ENCODE measurements at regions not wholly inside any gene's neighbourhood (a gene's known extent, or its start where the extent isn't known, plus 50 kb on each side); places are given as distances from the start of the nearest gene placed in this dataset.
"Not testable (repeated sequence)": the region's sequence is repeated elsewhere in the genome, so short reads cannot be mapped to it uniquely, and the experiment has no call there.

- Histone ChIP-seq H3K27me3 (ENCODE audit: insufficient read depth, poor library complexity, severe bottlenecking) (no peaks in the 10 kb centered on the region), H3K36me3 (ENCODE audit: low read depth) (no peaks in the 10 kb centered on the region), H3K9me3 (ENCODE audit: severe bottlenecking) (no peaks in the 10 kb centered on the region), H3K27ac (ENCODE audit: poor library complexity, severe bottlenecking) (no peak overlapping the region), H3K4me3 (ENCODE audit: severe bottlenecking) (no peak overlapping the region), H3K4me1 (ENCODE audit: insufficient read depth, poor library complexity, severe bottlenecking) (no peaks in the 10 kb centered on the region)
- no peak for ATAC-seq (ENCODE audit: low read depth)
- TF ChIP-seq CTCF (IDR thresholded peaks at IDR 0.05; ENCODE audit: poor library complexity, severe bottlenecking): no peak
- no peak for DNase-seq (ENCODE audit: low spot score)
These were observed 252.3 kb upstream of the ATP10A start for GRCh38 chr15:26115229-26115943.

GRCh38 chr15:26114128-26114527 lies 251.0 kb upstream of the ATP10A start:
- H3K36me3 ChIP-seq (ENCODE audit: low read depth); ATAC-seq (ENCODE audit: low read depth); H3K27me3 ChIP-seq (ENCODE audit: insufficient read depth, poor library complexity, severe bottlenecking); H3K9me3 ChIP-seq (ENCODE audit: severe bottlenecking); H3K27ac ChIP-seq (ENCODE audit: poor library complexity, severe bottlenecking); DNase-seq (ENCODE audit: low spot score); H3K4me1 ChIP-seq (ENCODE audit: insufficient read depth, poor library complexity, severe bottlenecking); H3K4me3 ChIP-seq (ENCODE audit: severe bottlenecking): not testable (repeated sequence)

- Histone ChIP-seq H3K9me3 (ENCODE audit: severe bottlenecking) (no peaks in the 10 kb centered on the region), H3K36me3 (ENCODE audit: low read depth) (no peaks in the 10 kb centered on the region), H3K4me1 (ENCODE audit: insufficient read depth, poor library complexity, severe bottlenecking) (no peaks in the 10 kb centered on the region), H3K4me3 (ENCODE audit: severe bottlenecking) (no peak overlapping the region), H3K27ac (ENCODE audit: poor library complexity, severe bottlenecking) (no peak overlapping the region), H3K27me3 (ENCODE audit: insufficient read depth, poor library complexity, severe bottlenecking) (no peaks in the 10 kb centered on the region)
- no peak for ATAC-seq (ENCODE audit: low read depth)
- no peak for TF ChIP-seq CTCF (IDR thresholded peaks at IDR 0.05; ENCODE audit: poor library complexity, severe bottlenecking)
- DNase-seq (ENCODE audit: low spot score): no peak
These were observed 250.2 kb upstream of the ATP10A start for GRCh38 chr15:26113296-26113695.

- H3K4me1 ChIP-seq (ENCODE audit: insufficient read depth, poor library complexity, severe bottlenecking): no peaks in the 10 kb centered on the region
- ATAC-seq (ENCODE audit: low read depth): no peak
- no peaks in the 10 kb centered on the region; the same call in 1 of the 2 replicates for H3K36me3 ChIP-seq (ENCODE audit: low read depth)
- no peak for TF ChIP-seq CTCF (IDR thresholded peaks at IDR 0.05; ENCODE audit: poor library complexity, severe bottlenecking)
- peaks cover 4% of the 10 kb centered on the region for H3K27me3 ChIP-seq (ENCODE audit: insufficient read depth, poor library complexity, severe bottlenecking)
- no peaks in the 10 kb centered on the region for H3K9me3 ChIP-seq (ENCODE audit: severe bottlenecking)
- DNase-seq (ENCODE audit: low spot score): no peak
- no peak overlapping the region for H3K27ac ChIP-seq (ENCODE audit: poor library complexity, severe bottlenecking)
- H3K4me3 ChIP-seq (ENCODE audit: severe bottlenecking): no peak overlapping the region
These were observed 246.1 kb upstream of the ATP10A start for GRCh38 chr15:26109203-26109602.

GRCh38 chr15:26106556-26106955 lies 243.4 kb upstream of the ATP10A start:
- Histone ChIP-seq H3K9me3 (ENCODE audit: severe bottlenecking) (no peaks in the 10 kb centered on the region), H3K27ac (ENCODE audit: poor library complexity, severe bottlenecking) (no peak overlapping the region), H3K27me3 (ENCODE audit: insufficient read depth, poor library complexity, severe bottlenecking) (peaks cover 4% of the 10 kb centered on the region), H3K4me1 (ENCODE audit: insufficient read depth, poor library complexity, severe bottlenecking) (no peaks in the 10 kb centered on the region), H3K4me3 (ENCODE audit: severe bottlenecking) (no peak overlapping the region), H3K36me3 (ENCODE audit: low read depth) (no peaks in the 10 kb centered on the region; the same call in 1 of the 2 replicates)
- DNase-seq (ENCODE audit: low spot score) (no peak), ATAC-seq (ENCODE audit: low read depth) (no peak)
- no peak for TF ChIP-seq CTCF (IDR thresholded peaks at IDR 0.05; ENCODE audit: poor library complexity, severe bottlenecking)

Data from RWPE2 (cell line).